IgD-negative memory B cell (primary cell): ENCODE measurements at regions not wholly inside any gene's neighbourhood (a gene's known extent, or its start where the extent isn't known, plus 50 kb on each side); places are given as distances from the start of the nearest gene placed in this dataset.

Experiments used
- H3K27ac Mint-ChIP-seq, 3 donors: one replicate each; pipeline ENCODE4 v1.8.0; 2020 to 2022; ENCODE audit warnings: mild to moderate bottlenecking in 3 of 3, mixed read lengths in 3 of 3, moderate library complexity in 1 of 3
- H3K27me3 Mint-ChIP-seq: one replicate; pipeline ENCODE4 v1.8.0; 2021; ENCODE audit warnings: mixed read lengths
- H3K36me3 Mint-ChIP-seq: one replicate; pipeline ENCODE4 v1.8.0; 2020; ENCODE audit warnings: mild to moderate bottlenecking, mixed read lengths
- H3K4me1 Mint-ChIP-seq, 3 donors: one replicate each; pipeline ENCODE4 v1.8.0; 2020 to 2022; ENCODE audit warnings: mixed read lengths in 3 of 3, mild to moderate bottlenecking in 1 of 3
- H3K4me3 Mint-ChIP-seq, 4 donors: one replicate each; pipeline ENCODE4 v1.8.0; 2020 to 2022; ENCODE audit warnings: mild to moderate bottlenecking in 4 of 4, mixed read lengths in 4 of 4, moderate library complexity in 3 of 4
- H3K9me3 Mint-ChIP-seq, 3 donors: one replicate each; pipeline ENCODE4 v1.8.0; 2020 to 2021; ENCODE audit warnings: mixed read lengths in 3 of 3, mild to moderate bottlenecking in 1 of 3

DNA sequence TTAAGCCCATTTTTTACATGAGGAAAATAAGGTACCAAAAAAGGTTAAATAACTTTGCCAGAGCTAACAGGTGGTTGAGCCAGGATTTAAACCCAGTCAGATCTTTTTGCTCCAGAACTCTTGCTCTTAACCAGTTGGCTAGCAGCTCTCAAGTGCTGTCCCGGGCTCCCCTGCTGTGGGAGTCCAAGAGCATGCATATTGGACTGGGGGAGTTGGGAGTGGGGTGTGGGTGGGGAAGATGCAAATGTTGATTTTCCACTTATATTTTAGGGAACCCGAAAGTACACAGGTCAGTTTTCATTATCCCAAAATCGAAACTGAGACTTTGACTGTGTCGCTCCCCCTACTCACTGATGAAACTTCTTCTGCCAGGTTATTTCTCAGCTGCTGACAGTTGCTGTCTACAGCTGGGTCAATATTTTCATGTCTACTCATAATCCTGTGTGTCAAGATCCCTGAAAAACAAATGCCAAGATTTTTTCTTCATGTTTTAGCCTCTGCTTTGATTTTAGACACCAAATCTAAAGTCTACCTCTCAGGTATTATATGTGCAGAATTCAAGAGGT, 172.3 kb upstream of the TMPO start:
- Mint-ChIP-seq H3K27ac (no peak overlapping the region), H3K9me3 (peaks cover 0 to 6% (median 0%) of the 10 kb centered on the region in 3 donors), H3K4me3 (no peak overlapping the region), H3K4me1 (peaks cover 0 to 1% (median 0%) of the 10 kb centered on the region in 3 donors), H3K36me3 (no peaks in the 10 kb centered on the region), H3K27me3 (peaks cover 8% of the 10 kb centered on the region)

DNA sequence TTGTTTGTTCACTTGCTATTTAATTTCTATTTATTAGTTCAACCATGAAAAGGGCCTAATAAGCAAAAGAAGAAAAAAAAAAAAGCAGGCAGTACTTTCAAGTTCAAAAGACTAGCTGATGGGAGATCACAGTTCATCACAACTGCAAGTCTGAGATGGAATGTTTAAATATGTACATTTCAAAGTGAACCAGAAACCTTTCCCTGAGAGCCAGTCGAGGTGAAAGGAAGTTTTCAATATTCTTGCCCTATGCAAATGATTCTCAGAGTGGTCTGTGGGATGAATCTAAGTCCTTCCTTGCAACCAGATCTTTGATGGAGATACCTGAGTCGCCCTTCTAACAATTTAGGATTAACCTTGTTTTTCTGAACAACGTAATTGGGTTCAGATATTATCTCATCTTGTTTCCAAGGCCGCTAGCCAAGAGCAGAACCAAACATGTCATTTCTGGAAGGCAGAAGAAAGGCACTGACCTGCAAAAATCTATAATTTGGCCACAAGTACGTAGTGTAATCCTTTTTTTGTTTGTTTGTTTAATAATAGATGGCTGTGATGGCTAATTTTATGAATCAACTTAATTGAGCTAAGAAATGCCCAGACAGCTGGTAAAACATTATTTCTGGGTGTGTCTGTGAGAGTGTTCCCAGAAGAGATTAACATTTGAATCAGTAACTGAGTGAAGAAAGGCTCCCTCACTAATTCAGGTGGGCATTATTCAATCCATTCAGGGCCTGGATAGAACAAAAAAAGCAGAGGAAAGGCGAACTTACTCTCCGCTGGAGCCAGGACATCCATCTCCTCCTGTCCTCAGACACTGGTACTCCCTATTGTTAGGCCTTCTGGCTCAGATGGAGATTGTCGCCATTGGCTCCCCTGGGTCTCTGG, 171.1 kb upstream of the TMPO start:
- peaks cover 6% of the 10 kb centered on the region for H3K27me3 Mint-ChIP-seq
- H3K4me1 Mint-ChIP-seq = peaks cover 0 to 1% (median 0%) of the 10 kb centered on the region in 3 donors
- no peak overlapping the region for H3K27ac Mint-ChIP-seq
- no peak overlapping the region for H3K4me3 Mint-ChIP-seq
- H3K36me3 Mint-ChIP-seq = no peaks in the 10 kb centered on the region
- peaks cover 0 to 6% (median 0%) of the 10 kb centered on the region in 3 donors for H3K9me3 Mint-ChIP-seq

- peaks cover 0 to 6% (median 0%) of the 10 kb centered on the region in 3 donors for H3K9me3 Mint-ChIP-seq
- peaks cover 0 to 1% (median 0%) of the 10 kb centered on the region in 3 donors for H3K4me1 Mint-ChIP-seq
- peaks cover 6% of the 10 kb centered on the region for H3K27me3 Mint-ChIP-seq
- H3K36me3 Mint-ChIP-seq = no peaks in the 10 kb centered on the region
- no peak overlapping the region for H3K27ac Mint-ChIP-seq
- no peak overlapping the region for H3K4me3 Mint-ChIP-seq
These were observed 170.0 kb upstream of the TMPO start for GRCh38 chr12:98345308-98345876.

DNA sequence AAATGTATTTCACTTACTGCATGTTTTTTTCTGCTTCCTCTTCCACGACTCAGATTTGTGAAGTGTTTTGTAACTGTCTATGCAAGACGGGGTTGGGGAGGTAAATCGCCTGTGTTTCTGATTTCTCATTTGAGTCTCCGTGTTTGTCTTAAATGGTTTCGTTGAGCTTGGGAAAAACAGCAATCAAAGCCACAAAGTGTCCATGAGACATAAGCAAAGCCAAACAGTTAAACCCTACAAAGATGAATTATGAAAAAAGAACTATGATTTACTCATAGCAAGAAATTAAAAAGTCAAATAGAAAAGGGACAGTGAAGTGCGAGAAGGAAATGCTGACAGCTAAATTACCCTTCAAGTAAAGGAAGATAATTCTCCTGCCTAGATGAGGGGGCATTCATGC, 164.3 kb upstream of the TMPO start:
- Mint-ChIP-seq H3K27me3 (no peaks in the 10 kb centered on the region), H3K36me3 (no peaks in the 10 kb centered on the region), H3K9me3 (no peaks in the 10 kb centered on the region), H3K4me3 (no peak overlapping the region), H3K4me1 (peaks cover 0 to 3% (median 2%) of the 10 kb centered on the region in 3 donors), H3K27ac (no peak overlapping the region)

- Mint-ChIP-seq H3K4me3 (no peak overlapping the region), H3K9me3 (no peaks in the 10 kb centered on the region), H3K36me3 (no peaks in the 10 kb centered on the region)
These were observed 163.6 kb upstream of the TMPO start for GRCh38 chr12:98351784-98352183.

DNA sequence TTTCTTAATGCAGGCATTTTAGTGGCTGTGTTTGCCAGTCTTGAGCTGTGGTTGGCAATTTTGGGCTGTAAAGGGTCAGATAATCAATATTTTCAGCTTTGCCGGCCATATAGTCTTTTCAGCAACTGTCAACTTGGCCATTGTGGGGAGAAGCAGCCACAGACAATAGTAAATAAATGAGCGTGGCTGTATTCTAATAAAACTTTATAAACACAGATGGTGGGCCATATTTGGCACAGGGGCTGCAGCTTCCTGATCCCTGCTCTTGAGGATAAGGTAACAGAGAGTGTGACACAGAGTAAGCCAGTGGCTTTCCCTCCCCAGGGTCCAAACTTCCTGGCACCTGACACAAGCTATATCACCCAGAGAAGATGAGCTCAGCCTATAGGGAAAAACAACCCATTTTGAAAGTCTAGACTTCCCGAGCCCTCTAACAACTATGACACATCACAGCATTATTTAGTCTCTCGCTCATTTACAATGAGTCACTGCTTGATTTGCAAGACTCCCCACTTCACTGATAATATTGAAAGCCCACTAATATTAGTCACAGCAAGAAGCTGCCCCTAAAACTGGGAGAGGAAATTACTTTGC, 163.1 kb upstream of the TMPO start:
- Mint-ChIP-seq H3K4me1 (peaks cover 0 to 3% (median 2%) of the 10 kb centered on the region in 3 donors), H3K4me3 (no peak overlapping the region), H3K27ac (no peak overlapping the region), H3K27me3 (peaks cover under 1% of the 10 kb centered on the region), H3K36me3 (no peaks in the 10 kb centered on the region), H3K9me3 (no peaks in the 10 kb centered on the region)

More at GRCh38 chr12:98351784-98352183, 163.6 kb upstream of the TMPO start:
- H3K27me3 Mint-ChIP-seq = no peaks in the 10 kb centered on the region
- no peak overlapping the region for H3K27ac Mint-ChIP-seq
- H3K4me1 Mint-ChIP-seq = peaks cover 0 to 3% (median 2%) of the 10 kb centered on the region in 3 donors

DNA sequence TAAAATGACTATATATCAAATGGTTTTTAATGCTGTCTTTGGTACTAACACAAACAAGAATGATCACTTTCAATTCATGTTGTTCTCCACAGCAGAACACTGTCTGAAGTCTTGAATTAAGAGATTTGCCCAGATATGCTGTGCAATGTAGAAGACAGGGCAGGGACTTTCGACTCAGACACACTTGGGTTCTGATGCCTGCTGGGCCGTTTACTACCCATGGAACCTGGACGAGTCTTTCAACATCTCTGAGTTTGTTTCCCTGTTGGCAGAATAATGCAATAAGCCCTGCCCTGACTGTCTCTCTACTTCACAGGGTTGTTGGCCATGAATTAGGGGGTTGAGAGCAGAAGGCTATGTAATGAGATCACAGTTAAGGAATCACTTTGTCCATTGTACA, 162.6 kb upstream of the TMPO start:
- no peaks in the 10 kb centered on the region for H3K9me3 Mint-ChIP-seq
- peaks cover 0 to 3% (median 2%) of the 10 kb centered on the region in 3 donors for H3K4me1 Mint-ChIP-seq
- no peak overlapping the region for H3K4me3 Mint-ChIP-seq
- no peak overlapping the region for H3K27ac Mint-ChIP-seq
- no peaks in the 10 kb centered on the region for H3K36me3 Mint-ChIP-seq
- peaks cover 1% of the 10 kb centered on the region for H3K27me3 Mint-ChIP-seq

GRCh38 chr12:98354520-98355035, 160.8 kb upstream of the TMPO start:
- no peaks in the 10 kb centered on the region for H3K36me3 Mint-ChIP-seq
- peaks cover 3% of the 10 kb centered on the region for H3K27me3 Mint-ChIP-seq
- H3K4me1 Mint-ChIP-seq = peaks cover 0 to 3% (median 2%) of the 10 kb centered on the region in 3 donors
- H3K9me3 Mint-ChIP-seq = no peaks in the 10 kb centered on the region
- H3K27ac Mint-ChIP-seq = no peak overlapping the region
- H3K4me3 Mint-ChIP-seq = no peak overlapping the region

DNA sequence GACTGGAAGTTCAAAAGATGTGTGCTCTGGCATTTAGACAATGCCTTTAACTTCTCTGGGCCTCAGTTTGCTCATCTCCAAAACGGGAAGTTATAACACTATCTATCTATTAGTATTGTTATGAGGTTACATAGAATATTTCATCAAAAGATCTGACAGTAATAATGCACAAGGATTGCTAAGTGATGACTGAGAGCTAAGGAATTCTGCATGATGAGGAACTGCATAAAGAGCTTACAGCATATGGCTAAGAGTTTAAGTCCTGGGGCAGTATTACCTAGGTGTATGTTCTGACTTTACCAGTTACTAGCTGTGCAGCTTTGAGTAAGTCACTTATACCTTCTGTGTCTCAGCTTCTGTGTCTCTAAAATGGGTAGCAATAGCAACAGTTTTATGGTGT, 160.1 kb upstream of the TMPO start:
- no peaks in the 10 kb centered on the region for H3K9me3 Mint-ChIP-seq
- no peaks in the 10 kb centered on the region for H3K36me3 Mint-ChIP-seq
- peaks cover 0 to 3% (median 2%) of the 10 kb centered on the region in 3 donors for H3K4me1 Mint-ChIP-seq
- H3K27ac Mint-ChIP-seq = no peak overlapping the region
- H3K4me3 Mint-ChIP-seq = no peak overlapping the region
- peaks cover 3% of the 10 kb centered on the region for H3K27me3 Mint-ChIP-seq

GRCh38 chr12:98355933-98356332, 159.5 kb upstream of the TMPO start:
- no peaks in the 10 kb centered on the region for H3K9me3 Mint-ChIP-seq
- peaks cover 3% of the 10 kb centered on the region for H3K27me3 Mint-ChIP-seq
- no peak overlapping the region for H3K27ac Mint-ChIP-seq
- no peaks in the 10 kb centered on the region for H3K36me3 Mint-ChIP-seq
- no peak overlapping the region for H3K4me3 Mint-ChIP-seq
- H3K4me1 Mint-ChIP-seq = peaks cover 0 to 2% (median 1%) of the 10 kb centered on the region in 3 donors

GRCh38 chr12:98358144-98358543, 157.2 kb upstream of the TMPO start:
- no peaks in the 10 kb centered on the region for H3K4me1 Mint-ChIP-seq
- no peaks in the 10 kb centered on the region for H3K36me3 Mint-ChIP-seq
- no peak overlapping the region for H3K4me3 Mint-ChIP-seq
- peaks cover 7% of the 10 kb centered on the region for H3K27me3 Mint-ChIP-seq
- no peak overlapping the region for H3K27ac Mint-ChIP-seq
- no peaks in the 10 kb centered on the region for H3K9me3 Mint-ChIP-seq

DNA sequence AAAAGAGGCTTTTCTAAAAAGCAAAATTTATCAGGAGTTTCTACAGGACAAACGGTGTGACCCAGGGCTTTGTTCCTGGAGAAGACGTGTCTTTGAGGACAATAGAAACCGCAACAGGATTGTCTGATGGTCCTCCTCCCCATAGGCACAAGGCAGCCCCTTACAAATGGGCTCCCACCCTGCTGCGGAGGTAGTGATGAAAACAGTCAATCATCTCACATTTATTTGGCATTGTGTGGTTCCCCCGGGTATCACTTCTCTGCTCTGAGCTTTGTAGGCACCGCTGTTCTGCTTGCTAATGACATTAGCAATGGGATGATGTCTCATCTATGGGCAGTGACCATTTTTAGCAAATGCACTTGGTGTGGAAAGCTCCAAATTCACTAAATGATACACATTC, 155.5 kb upstream of the TMPO start:
- no peaks in the 10 kb centered on the region for H3K36me3 Mint-ChIP-seq
- H3K4me1 Mint-ChIP-seq = no peaks in the 10 kb centered on the region
- H3K27me3 Mint-ChIP-seq = peaks cover 15% of the 10 kb centered on the region
- H3K4me3 Mint-ChIP-seq = no peak overlapping the region
- H3K27ac Mint-ChIP-seq = no peak overlapping the region
- H3K9me3 Mint-ChIP-seq = no peaks in the 10 kb centered on the region

GRCh38 chr12:98360401-98360800, 155.0 kb upstream of the TMPO start:
- no peaks in the 10 kb centered on the region for H3K9me3 Mint-ChIP-seq
- no peak overlapping the region for H3K4me3 Mint-ChIP-seq
- no peak overlapping the region for H3K27ac Mint-ChIP-seq
- no peaks in the 10 kb centered on the region for H3K36me3 Mint-ChIP-seq
- H3K4me1 Mint-ChIP-seq = no peaks in the 10 kb centered on the region
- H3K27me3 Mint-ChIP-seq = peaks cover 15% of the 10 kb centered on the region

- H3K4me1 Mint-ChIP-seq = no peaks in the 10 kb centered on the region
- no peak overlapping the region for H3K4me3 Mint-ChIP-seq
- H3K27me3 Mint-ChIP-seq = peaks cover 21% of the 10 kb centered on the region
- H3K9me3 Mint-ChIP-seq = peaks cover 0 to 3% (median 0%) of the 10 kb centered on the region in 3 donors
- H3K36me3 Mint-ChIP-seq = peaks cover 2% of the 10 kb centered on the region
- no peak overlapping the region for H3K27ac Mint-ChIP-seq
These were observed 145.8 kb upstream of the TMPO start for GRCh38 chr12:98369581-98369980.

DNA sequence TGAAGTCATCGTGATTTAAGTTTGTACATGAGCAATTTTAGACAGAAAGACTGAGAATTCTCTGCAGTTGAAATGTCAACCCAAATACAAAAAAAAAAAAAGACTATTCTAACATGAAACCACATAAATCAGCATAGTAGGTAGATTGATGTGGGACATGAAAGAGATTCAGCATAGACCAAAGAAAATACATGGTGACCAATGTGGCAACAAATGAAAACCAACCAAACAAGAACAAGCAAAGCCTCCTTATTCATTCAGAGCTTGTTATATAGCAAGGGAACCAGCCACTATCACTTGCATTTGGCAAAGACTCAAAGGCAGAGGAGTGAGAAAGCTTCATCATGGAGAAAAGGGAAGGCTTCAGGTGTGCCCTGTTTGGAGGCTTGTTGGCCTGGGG, 144.4 kb upstream of the TMPO start:
- Mint-ChIP-seq H3K9me3 (peaks cover 0 to 3% (median 0%) of the 10 kb centered on the region in 3 donors), H3K4me1 (no peaks in the 10 kb centered on the region), H3K36me3 (peaks cover 2% of the 10 kb centered on the region), H3K27ac (no peak overlapping the region), H3K27me3 (peaks cover 22% of the 10 kb centered on the region), H3K4me3 (no peak overlapping the region)
